ENCODE measurements at regions not wholly inside any gene's neighbourhood (a gene's known extent, or its start where the extent isn't known, plus 50 kb on each side); places are given as distances from the start of the nearest gene placed in this dataset.
A peak's percentile ranks its signal among the peaks of the same experiment; 100 is the strongest.
"Not testable (repeated sequence)": the region's sequence is repeated elsewhere in the genome, so short reads cannot be mapped to it uniquely, and the experiment has no call there.

- FAIRE-seq (no peak), DNase-seq (ENCODE audit: low spot score in 2 of 2) (no peak)
These were observed 91.7 kb upstream of the PITRM1 start for GRCh38 chr10:3264161-3264761.

- FAIRE-seq (no peak), DNase-seq (ENCODE audit: low spot score in 2 of 2) (no peak)
These were observed 91.2 kb upstream of the PITRM1 start for GRCh38 chr10:3263747-3264146.

DNA sequence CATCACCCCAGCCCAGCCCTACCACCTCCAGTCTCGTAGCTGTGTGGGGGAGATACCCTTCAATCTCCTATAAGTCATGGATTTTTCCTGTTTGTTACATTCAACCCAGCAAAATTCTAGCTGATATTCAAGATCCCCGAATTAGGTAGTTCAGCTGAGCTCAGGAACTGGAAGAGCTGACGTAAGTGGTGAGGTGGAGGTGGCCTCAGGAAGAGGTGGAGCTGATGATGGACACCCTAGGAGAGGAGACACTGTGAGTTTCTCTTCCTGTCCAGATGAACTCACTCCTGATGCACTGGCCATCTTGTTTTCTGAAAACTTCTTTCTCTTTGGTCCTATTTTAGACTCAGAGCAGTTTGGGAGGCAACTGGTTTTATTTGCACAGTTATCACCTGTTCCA, 90.5 kb upstream of the PITRM1 start:
- FAIRE-seq (no peak), DNase-seq (ENCODE audit: low spot score in 2 of 2) (no peak)

DNA sequence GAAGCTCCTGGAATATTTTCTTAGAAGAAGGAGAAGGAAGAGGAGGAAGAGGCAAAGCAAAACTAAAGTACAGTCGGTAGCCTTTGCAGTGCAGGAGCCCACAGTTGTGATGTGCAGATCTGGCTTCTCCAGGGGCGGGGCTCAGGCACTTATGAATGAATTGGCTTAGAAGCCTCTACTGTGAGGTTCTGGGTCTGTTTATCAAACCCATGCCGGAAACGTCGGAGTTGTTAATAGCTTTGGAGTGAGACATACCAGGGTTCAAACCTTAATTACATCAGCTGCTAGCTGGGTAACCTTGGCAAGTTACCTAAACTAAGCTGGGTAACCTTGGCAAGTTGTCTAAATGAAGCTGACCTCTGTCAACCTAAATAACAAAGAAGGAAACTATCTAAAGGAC, 89.3 kb upstream of the PITRM1 start:
- FAIRE-seq (no peak), DNase-seq (ENCODE audit: low spot score in 2 of 2) (no peak)

DNA sequence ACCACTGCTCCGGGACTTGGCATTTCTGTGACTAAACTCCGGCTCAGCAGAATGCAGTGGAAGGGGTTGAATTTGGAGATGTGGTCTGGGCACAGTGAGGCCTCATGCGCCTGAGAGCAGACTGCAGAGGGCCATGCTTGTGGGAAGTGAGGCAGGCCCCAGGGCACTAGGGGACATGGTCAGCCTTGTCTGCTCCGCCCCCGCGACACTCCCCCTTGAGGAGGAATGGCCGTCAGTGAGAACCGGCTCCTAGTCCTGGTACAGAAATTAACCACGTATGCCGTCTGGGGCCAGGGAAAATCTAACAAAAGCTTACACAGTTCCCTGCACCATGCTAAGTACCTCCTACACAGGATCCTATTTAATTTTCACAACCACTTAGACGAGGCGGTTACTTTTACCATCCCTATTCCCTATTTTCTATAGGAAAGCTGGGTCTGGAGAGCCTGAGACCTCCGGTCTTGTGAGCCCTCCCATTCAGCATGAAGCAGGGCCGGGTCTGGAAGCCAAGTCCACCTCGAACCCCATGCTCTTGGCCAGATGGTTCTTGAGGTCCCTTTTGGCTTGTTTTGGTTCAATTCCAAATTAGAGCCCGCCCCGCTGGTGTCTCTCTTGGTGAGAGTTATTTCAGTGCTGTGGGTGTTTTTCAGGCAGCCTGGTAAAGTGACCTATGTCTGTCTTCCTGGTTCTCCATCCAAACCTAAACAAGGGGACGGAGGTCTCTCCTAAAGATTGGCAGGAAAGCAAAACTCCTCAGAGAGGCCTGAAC, 87.7 kb upstream of the PITRM1 start:
- no peak for FAIRE-seq
- DNase-seq (ENCODE audit: low spot score in 2 of 2) = no peak

GRCh38 chr10:3259499-3259898, 86.9 kb upstream of the PITRM1 start:
- FAIRE-seq (no peak), DNase-seq (ENCODE audit: low spot score in 2 of 2) (no peak)

DNA sequence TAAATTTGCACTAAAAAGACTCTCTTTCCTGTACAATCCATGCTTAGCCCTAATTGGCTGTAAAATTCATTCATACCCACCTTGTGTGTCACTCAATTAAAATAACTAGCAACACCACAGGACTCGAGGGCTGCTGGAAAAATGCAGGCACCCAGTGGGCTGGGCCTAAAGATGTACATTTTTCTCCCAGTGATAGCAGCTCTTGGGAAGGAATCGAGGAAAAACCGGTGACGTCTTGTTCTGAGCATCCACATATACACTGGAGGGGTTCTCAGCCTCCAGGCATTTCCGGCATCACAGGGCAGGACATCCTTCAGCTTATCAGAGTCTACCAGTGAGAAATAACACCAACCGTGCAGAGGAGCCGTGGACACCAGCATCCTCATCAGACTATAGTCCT, 85.8 kb upstream of the PITRM1 start:
- no peak for DNase-seq (ENCODE audit: low spot score in 2 of 2)
- FAIRE-seq = no peak

- FAIRE-seq (no peak), DNase-seq (ENCODE audit: low spot score in 2 of 2) (no peak)
These were observed 83.0 kb upstream of the PITRM1 start for GRCh38 chr10:3255616-3256015.

DNA sequence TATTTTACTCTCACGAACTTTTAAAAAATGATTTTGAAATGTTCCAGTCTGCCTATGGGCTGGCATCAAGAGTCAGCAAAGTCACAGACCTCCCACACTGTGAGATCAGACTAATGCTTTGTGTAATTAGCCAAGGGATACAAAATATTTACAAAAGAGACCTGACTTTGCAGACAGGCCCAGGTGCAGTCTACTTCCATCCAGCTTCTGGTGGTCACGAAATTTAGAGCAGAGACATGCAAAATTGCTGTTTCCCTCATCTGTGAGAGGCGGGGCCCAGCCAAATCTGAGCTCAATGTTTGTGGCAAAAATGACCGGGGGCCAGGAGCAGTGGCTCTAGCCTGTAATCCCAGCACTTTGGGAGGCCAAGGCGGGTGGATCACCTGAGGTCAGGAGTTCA, 82.5 kb upstream of the PITRM1 start:
- FAIRE-seq = no peak
- DNase-seq (ENCODE audit: low spot score in 2 of 2) = no peak

- not testable (repeated sequence) for DNase-seq (ENCODE audit: low spot score in 2 of 2); FAIRE-seq
These were observed 81.4 kb upstream of the PITRM1 start for GRCh38 chr10:3253974-3254373.

DNA sequence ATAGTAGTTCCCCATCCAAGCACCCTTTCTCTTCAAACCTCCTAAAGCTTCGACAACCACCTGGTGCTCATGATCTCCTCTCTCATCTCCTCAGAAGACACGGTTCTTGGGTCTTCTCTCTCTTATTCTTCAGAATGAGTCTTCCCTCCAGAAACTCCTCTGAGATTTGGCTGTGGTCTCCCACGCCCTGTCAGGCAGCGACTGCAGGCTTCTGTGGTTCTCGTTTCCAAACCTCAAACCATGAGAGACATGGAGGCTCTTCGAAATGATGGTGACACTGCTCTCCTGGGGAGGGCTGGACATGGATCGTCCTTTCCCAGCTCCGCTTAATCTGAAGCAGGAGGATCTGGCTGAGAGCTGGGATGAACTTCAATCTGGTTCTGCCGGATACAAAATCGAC, 78.6 kb upstream of the PITRM1 start:
- FAIRE-seq = no peak
- DNase-seq (ENCODE audit: low spot score in 2 of 2) = no peak

DNA sequence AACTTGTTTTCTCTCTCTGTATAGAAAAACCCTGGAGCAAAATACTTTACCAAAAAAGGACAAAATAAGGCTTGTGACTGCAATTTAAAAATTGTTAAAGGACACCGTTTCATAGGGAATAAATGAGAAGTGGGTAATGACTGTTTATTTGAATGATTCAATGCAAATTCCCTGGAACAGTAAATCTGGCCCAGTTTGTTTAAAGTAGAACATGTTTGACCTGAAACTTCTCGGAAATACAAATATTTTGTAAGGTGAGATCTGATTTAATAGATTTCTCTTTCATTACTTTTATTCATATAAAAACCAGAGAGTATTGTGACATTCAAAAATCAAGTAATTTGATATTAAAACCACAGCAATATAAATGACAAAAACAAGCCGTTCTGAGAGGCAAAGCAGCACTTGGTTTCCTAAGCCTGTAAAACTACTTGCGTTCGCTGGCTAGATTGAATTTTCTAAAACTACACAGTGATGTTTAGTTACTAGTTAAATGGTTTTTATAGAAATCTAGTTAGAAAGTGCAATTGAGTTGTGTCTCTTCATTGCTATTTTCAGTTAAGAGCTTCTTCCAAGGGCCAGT, 76.8 kb upstream of the PITRM1 start:
- no peak for DNase-seq (ENCODE audit: low spot score in 2 of 2)

GRCh38 chr10:3248526-3249306, 76.1 kb upstream of the PITRM1 start:
- no peak for FAIRE-seq
- no peak for DNase-seq (ENCODE audit: low spot score in 2 of 2)

More for the DNA sequence above, 76.8 kb upstream of the PITRM1 start:
- FAIRE-seq = no peak

- no peak for FAIRE-seq
- no peak for DNase-seq (ENCODE audit: low spot score in 2 of 2)
These were observed 72.8 kb upstream of the PITRM1 start for GRCh38 chr10:3245395-3245794.

DNA sequence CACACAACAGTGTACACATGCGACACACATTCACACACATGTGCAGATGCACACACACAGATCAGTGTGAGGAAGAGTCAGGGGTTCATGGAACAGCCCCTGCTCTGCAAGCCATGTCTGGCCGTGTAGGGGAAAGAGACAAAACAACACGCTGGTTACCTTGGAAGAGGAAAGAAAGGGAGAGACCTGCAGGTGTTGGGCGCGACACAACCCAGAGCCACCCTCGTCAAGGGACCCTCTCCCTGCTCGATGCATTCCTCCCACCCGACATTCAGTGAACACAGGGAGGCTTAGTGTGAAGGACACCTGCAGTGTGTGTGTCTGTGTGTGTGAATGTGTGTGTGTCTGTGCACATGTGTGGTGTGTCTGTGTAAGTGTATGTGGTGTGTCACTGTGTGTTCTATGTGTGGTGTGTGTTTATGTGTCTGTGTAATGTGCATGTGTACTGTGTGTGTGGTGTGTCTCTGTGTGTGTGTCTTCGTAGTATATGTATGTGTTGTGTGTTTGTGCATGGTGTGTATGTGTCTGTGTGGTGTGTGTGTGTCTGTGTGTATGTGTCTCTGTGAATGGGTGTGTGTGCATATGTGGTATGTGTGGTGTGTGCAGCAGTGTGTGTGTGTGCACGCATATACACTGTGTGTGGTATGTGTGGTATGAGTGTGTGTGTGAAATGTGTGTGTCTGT, 69.5 kb upstream of the PITRM1 start:
- DNase-seq (ENCODE audit: low spot score in 2 of 2) = no peak
- FAIRE-seq = no peak

GRCh38 chr10:3241274-3241921, 68.8 kb upstream of the PITRM1 start:
- DNase-seq (ENCODE audit: low spot score in 2 of 2) (no peak), FAIRE-seq (no peak)

GRCh38 chr10:3239920-3240894, 67.6 kb upstream of the PITRM1 start:
- FAIRE-seq (no peak), DNase-seq (ENCODE audit: low spot score in 2 of 2) (no peak)

GRCh38 chr10:3239066-3239919, 66.7 kb upstream of the PITRM1 start:
- FAIRE-seq (no peak), DNase-seq (ENCODE audit: low spot score in 2 of 2) (peak; percentile 40 to 75)

Measured in frontal cortex (tissue), 3 donors.